Tibial artery (tissue), 4 donors: ENCODE measurements at regions not wholly inside any gene's neighbourhood (a gene's known extent, or its start where the extent isn't known, plus 50 kb on each side); places are given as distances from the start of the nearest gene placed in this dataset.
A peak's percentile ranks its signal among the peaks of the same experiment; 100 is the strongest.

ENCODE experiments used
- DNase-seq, 2 donors: peaks; one replicate each; pipeline ENCODE4 v3.0.0-alpha.2; 2019
- H3K27ac ChIP-seq, 2 donors: fragments of 200-600 bp; sonication (generic) in 1 of 2; 1 replicate in 1 of 2; 2 replicates in 1 of 2; pipeline ENCODE4 v1.5.1; 2018 to 2019; ENCODE audit warnings: mild to moderate bottlenecking in 1 of 2
- H3K27me3 ChIP-seq, 2 donors: fragments of 200-600 bp; sonication (generic) in 1 of 2; one replicate each; pipeline versions ENCODE4 v1.5.1 to v1.6.0; 2016 to 2019
- H3K36me3 ChIP-seq, 3 donors: fragments of 200-600 bp; sonication (generic) in 2 of 3; one replicate each; pipeline ENCODE4 v1.5.1; 2016 to 2019; ENCODE audit warnings: mild to moderate bottlenecking in 2 of 3
- H3K4me1 ChIP-seq, 4 donors: fragments of 200-600 bp; sonication (generic) in 2 of 4; 1 replicate in 3 of 4; 2 replicates in 1 of 4; pipeline ENCODE4 v1.5.1; 2016 to 2019
- H3K4me3 ChIP-seq, 2 donors: fragments of 200-600 bp; sonication (generic) in 1 of 2; 1 replicate in 1 of 2; 2 replicates in 1 of 2; pipeline ENCODE4 v1.5.1; 2018 to 2019; ENCODE audit warnings: mild to moderate bottlenecking in 2 of 2
- H3K9me3 ChIP-seq, 3 donors: fragments of 200-600 bp; sonication (generic) in 1 of 3; one replicate each; pipeline ENCODE4 v1.5.1; 2016 to 2019
- intact Hi-C: fragments of 100-400 bp; cut with DNase I; formaldehyde crosslinking; loops from one replicate; pipeline ENCODE4 v1.15.0; 2023; ENCODE audit warnings: low total_unique reads
- TF ChIP-seq, protein P1 (sequence below), 2 experiments: fragments of 200-600 bp in 1 of 2; fragments of 450-650 bp in 1 of 2; IDR thresholded peaks; one replicate each; pipeline ENCODE4 v1.5.1; 2017 to 2019; ENCODE audit warnings: antibody characterized with exemption in 2 of 2, mild to moderate bottlenecking in 1 of 2, moderate library complexity in 1 of 2

DNA sequence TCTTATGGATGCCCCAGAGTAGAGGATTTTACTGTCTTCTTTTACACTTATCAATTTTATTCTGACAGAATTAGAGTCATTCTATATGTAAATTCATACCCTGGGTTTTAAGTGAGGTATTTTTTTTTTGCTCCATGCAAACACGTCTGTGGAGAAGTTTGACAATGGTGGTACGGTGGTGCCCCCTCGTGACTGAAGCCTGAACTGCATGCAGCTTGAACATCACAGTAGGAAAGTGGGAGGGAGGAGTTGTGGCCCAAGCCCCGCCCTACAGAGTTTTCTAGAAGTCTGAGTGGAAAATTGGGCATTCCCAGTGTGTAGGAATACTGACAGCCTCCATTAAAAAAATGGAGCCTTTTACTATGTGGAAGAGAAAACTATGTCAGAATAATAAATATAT is 73.3 kb upstream of the RAB40AL start:
- intact Hi-C loops, result no loop called here
- H3K27ac ChIP-seq, result no peak overlapping the region
- DNase-seq, result peak; percentile 81 to 86
- no peaks in the 10 kb centered on the region for H3K36me3 ChIP-seq
- TF ChIP-seq, protein P1, sequence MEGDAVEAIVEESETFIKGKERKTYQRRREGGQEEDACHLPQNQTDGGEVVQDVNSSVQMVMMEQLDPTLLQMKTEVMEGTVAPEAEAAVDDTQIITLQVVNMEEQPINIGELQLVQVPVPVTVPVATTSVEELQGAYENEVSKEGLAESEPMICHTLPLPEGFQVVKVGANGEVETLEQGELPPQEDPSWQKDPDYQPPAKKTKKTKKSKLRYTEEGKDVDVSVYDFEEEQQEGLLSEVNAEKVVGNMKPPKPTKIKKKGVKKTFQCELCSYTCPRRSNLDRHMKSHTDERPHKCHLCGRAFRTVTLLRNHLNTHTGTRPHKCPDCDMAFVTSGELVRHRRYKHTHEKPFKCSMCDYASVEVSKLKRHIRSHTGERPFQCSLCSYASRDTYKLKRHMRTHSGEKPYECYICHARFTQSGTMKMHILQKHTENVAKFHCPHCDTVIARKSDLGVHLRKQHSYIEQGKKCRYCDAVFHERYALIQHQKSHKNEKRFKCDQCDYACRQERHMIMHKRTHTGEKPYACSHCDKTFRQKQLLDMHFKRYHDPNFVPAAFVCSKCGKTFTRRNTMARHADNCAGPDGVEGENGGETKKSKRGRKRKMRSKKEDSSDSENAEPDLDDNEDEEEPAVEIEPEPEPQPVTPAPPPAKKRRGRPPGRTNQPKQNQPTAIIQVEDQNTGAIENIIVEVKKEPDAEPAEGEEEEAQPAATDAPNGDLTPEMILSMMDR (IDR thresholded peaks at IDR 0.05), result peak; percentile 65 to 74
- no peak overlapping the region for H3K4me3 ChIP-seq
- no peaks in the 10 kb centered on the region for H3K9me3 ChIP-seq
- no peaks in the 10 kb centered on the region for H3K4me1 ChIP-seq
- H3K27me3 ChIP-seq, result no peaks in the 10 kb centered on the region

DNA sequence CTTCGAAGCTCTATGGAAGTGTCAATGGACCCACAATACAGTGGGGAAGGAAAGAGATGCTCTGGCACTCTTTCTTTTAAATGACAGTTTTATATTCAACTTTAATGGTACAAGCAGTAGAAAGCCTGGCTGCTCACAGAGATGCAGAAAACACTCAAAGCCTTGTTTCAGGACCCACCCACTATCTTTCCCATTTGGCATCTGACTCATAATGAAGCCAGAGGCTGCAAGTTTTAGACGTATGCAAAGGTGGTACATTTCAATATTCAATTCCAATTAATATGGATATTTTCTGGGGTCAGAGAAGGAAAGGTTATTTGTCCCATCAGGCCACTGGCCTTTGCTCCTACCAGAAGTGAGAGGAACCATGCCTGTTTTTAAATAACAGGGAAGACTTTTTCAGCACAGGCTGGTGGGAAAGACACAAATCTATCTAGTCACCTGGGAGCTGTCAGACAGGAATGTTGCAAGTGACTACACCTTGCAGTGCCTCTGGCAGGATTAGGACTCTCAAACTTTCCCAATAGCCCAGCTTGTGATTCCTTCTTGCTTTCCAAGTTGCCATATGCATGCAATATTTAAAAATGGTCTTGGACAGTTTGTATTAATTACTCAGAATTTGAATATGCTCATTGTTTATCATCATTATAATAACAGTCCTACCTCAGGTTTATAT is 70.0 kb upstream of the RAB40AL start:
- no peaks in the 10 kb centered on the region for H3K27me3 ChIP-seq
- no peak for DNase-seq
- no peaks in the 10 kb centered on the region for H3K36me3 ChIP-seq
- H3K4me3 ChIP-seq, result no peak overlapping the region
- H3K27ac ChIP-seq, result no peak overlapping the region
- intact Hi-C loops, result no loop called here
- H3K9me3 ChIP-seq, result no peaks in the 10 kb centered on the region
- TF ChIP-seq, protein P1 (IDR thresholded peaks at IDR 0.05), result no peak
- H3K4me1 ChIP-seq, result no peaks in the 10 kb centered on the region

GRCh38 chrX:102883491-102883890 is 53.6 kb upstream of the RAB40AL start:
- TF ChIP-seq, protein P1 (IDR thresholded peaks at IDR 0.05), result no peak
- intact Hi-C loops, result no loop called here
- no peak for DNase-seq
- H3K9me3 ChIP-seq, result no peaks in the 10 kb centered on the region
- H3K36me3 ChIP-seq, result peaks cover 0 to 12% (median 0%) of the 10 kb centered on the region in 3 donors
- no peaks in the 10 kb centered on the region for H3K4me1 ChIP-seq
- H3K27ac ChIP-seq, result no peak overlapping the region
- no peak overlapping the region for H3K4me3 ChIP-seq
- no peaks in the 10 kb centered on the region for H3K27me3 ChIP-seq
